Tibial nerve (tissue), 4 donors: ENCODE measurements at regions not wholly inside any gene's neighbourhood (a gene's known extent, or its start where the extent isn't known, plus 50 kb on each side); places are given as distances from the start of the nearest gene placed in this dataset.
"Not testable (repeated sequence)": the region's sequence is repeated elsewhere in the genome, so short reads cannot be mapped to it uniquely, and the experiment has no call there.

ENCODE experiments used
- DNase-seq, 2 donors: peaks; one replicate each; pipeline ENCODE4 v3.0.0-alpha.2; 2019; ENCODE audit warnings: low spot score in 2 of 2
- H3K27ac ChIP-seq, 4 donors: fragments of 200-600 bp; sonication (generic) in 3 of 4; one replicate each; pipeline ENCODE4 v1.5.1; 2017 to 2019; ENCODE audit warnings: mild to moderate bottlenecking in 1 of 4
- H3K27me3 ChIP-seq, 2 donors: fragments of 200-600 bp; sonication (generic) in 1 of 2; one replicate each; pipeline versions ENCODE4 v1.5.1 to v1.6.0; 2017 to 2019
- H3K36me3 ChIP-seq, 3 donors: fragments of 200-600 bp; sonication (generic); one replicate each; pipeline ENCODE4 v1.5.1; 2018 to 2019
- H3K4me1 ChIP-seq, 4 donors: fragments of 200-600 bp; sonication (generic) in 3 of 4; one replicate each; pipeline ENCODE4 v1.5.1; 2017 to 2019
- H3K4me3 ChIP-seq, 4 donors: fragments of 200-600 bp; sonication (generic) in 3 of 4; one replicate each; pipeline ENCODE4 v1.5.1; 2017 to 2019; ENCODE audit warnings: mild to moderate bottlenecking in 1 of 4, moderate library complexity in 1 of 4
- H3K9me3 ChIP-seq, 4 donors: fragments of 200-600 bp; sonication (generic) in 3 of 4; one replicate each; pipeline ENCODE4 v1.5.1; 2017 to 2019
- EP300 ChIP-seq, 2 donors: sonication (generic); formaldehyde crosslinking; IDR thresholded peaks; one replicate each; pipeline ENCODE4 v1.6.1; 2017; ENCODE audit warnings: antibody characterized with exemption in 2 of 2, mild to moderate bottlenecking in 1 of 2
- POLR2A ChIP-seq, 2 donors: fragments of 450-650 bp; IDR thresholded peaks; one replicate each; pipeline ENCODE4 v1.6.1; 2017; ENCODE audit warnings: antibody characterized with exemption in 2 of 2, mild to moderate bottlenecking in 2 of 2, moderate library complexity in 2 of 2
- WGBS, 2 donors: methylation state at CpG; one replicate each; pipeline ENCODE4 v1.1.5; 2018; 5-methylcytosine and 5-hydroxymethylcytosine counted together
- TF ChIP-seq, protein P1 (sequence below), 5 experiments: fragments of 200-600 bp in 3 of 5; fragments of 450-650 bp in 2 of 5; sonication (generic) in 3 of 5; IDR thresholded peaks; one replicate each; pipeline ENCODE4 v1.5.1; 2016 to 2019; ENCODE audit warnings: antibody characterized with exemption in 5 of 5, mild to moderate bottlenecking in 3 of 5, moderate library complexity in 2 of 5

DNA sequence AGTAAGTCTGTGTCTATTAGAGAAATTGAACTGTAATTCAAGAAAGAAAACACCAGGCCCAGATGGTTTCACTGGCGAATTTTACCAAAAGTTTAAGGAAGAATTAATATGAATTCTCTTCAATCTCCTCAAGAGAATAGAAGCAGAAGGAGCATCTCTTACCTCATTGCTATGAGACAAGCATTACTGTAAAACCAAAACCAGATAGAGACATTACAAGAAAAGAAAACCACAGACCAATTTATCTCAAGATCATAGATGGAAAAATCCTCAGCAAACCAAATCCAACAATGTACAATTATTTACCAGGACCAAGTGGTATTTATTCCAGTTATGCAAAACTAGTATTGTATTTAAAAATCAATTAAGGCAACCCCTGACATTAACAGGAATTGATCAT lies 160.6 kb downstream of the LIPI start:
- H3K36me3 ChIP-seq, result no peaks in the 10 kb centered on the region
- no peak overlapping the region for H3K27ac ChIP-seq
- no peak for DNase-seq
- H3K27me3 ChIP-seq, result no peaks in the 10 kb centered on the region
- H3K4me1 ChIP-seq, result no peaks in the 10 kb centered on the region
- TF ChIP-seq EP300 (IDR thresholded peaks at IDR 0.05) (no peak), POLR2A (IDR thresholded peaks at IDR 0.05) (no peak)
- TF ChIP-seq, protein P1, sequence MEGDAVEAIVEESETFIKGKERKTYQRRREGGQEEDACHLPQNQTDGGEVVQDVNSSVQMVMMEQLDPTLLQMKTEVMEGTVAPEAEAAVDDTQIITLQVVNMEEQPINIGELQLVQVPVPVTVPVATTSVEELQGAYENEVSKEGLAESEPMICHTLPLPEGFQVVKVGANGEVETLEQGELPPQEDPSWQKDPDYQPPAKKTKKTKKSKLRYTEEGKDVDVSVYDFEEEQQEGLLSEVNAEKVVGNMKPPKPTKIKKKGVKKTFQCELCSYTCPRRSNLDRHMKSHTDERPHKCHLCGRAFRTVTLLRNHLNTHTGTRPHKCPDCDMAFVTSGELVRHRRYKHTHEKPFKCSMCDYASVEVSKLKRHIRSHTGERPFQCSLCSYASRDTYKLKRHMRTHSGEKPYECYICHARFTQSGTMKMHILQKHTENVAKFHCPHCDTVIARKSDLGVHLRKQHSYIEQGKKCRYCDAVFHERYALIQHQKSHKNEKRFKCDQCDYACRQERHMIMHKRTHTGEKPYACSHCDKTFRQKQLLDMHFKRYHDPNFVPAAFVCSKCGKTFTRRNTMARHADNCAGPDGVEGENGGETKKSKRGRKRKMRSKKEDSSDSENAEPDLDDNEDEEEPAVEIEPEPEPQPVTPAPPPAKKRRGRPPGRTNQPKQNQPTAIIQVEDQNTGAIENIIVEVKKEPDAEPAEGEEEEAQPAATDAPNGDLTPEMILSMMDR (IDR thresholded peaks at IDR 0.05), result no peak
- 86 to 93% methylated on average over 1 of the region's 1 CpG for WGBS, 2 donors
- no peak overlapping the region for H3K4me3 ChIP-seq
- no peaks in the 10 kb centered on the region for H3K9me3 ChIP-seq

DNA sequence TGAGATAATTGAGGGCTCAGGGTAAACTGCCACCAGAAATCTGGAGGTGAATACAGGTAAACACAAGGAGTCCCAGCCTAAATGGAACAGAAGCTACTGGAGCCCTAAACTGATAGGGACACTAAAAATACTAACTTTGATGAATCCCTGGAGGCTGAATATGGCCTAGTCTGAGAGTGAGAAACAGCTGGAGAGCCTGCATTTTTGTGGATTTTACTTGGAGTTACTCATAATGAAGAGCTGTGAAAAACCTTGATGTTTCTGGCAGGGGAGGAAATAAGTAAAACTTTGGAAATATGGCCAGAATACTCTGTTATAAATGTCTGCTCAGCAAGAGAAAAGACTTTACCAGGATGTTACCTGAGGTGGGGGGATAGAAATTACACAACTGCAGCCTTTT lies 164.4 kb downstream of the LIPI start:
- H3K27me3 ChIP-seq, result no peaks in the 10 kb centered on the region
- no peak overlapping the region for H3K4me3 ChIP-seq
- H3K9me3 ChIP-seq, result no peaks in the 10 kb centered on the region
- no peaks in the 10 kb centered on the region for H3K36me3 ChIP-seq
- TF ChIP-seq POLR2A (IDR thresholded peaks at IDR 0.05), result no peak
- no peak for TF ChIP-seq EP300 (IDR thresholded peaks at IDR 0.05)
- TF ChIP-seq, protein P1 (IDR thresholded peaks at IDR 0.05), result no peak
- H3K27ac ChIP-seq, result no peak overlapping the region
- H3K4me1 ChIP-seq, result no peaks in the 10 kb centered on the region
- DNase-seq, result no peak

DNA sequence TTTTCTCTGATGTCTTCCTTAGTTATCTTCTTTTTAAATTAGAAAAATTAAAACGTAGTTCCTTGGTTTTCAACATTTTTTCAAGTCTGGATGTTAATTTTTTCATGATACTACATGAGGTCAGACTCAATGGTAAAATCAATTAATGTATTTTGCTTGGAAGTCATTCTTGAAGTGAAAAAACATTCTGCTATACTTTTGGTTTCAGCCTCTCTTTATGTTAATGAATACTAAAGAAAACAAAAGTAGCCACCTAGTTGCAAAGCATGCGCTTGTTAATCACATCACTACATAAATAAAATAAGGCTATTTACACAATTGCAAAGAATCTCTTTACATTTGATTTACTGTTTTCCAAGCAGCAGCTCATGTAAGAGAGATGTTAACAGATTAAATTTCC lies 170.4 kb downstream of the LIPI start:
- no peaks in the 10 kb centered on the region for H3K9me3 ChIP-seq
- no peaks in the 10 kb centered on the region for H3K36me3 ChIP-seq
- H3K4me3 ChIP-seq, result no peak overlapping the region
- no peak for TF ChIP-seq EP300 (IDR thresholded peaks at IDR 0.05)
- no peak for TF ChIP-seq POLR2A (IDR thresholded peaks at IDR 0.05)
- TF ChIP-seq, protein P1 (IDR thresholded peaks at IDR 0.05), result no peak
- no peaks in the 10 kb centered on the region for H3K4me1 ChIP-seq
- H3K27ac ChIP-seq, result no peak overlapping the region
- no peak for DNase-seq
- H3K27me3 ChIP-seq, result no peaks in the 10 kb centered on the region
- 90 to 92% methylated on average over 2 of the region's 2 CpGs for WGBS, 2 donors

DNA sequence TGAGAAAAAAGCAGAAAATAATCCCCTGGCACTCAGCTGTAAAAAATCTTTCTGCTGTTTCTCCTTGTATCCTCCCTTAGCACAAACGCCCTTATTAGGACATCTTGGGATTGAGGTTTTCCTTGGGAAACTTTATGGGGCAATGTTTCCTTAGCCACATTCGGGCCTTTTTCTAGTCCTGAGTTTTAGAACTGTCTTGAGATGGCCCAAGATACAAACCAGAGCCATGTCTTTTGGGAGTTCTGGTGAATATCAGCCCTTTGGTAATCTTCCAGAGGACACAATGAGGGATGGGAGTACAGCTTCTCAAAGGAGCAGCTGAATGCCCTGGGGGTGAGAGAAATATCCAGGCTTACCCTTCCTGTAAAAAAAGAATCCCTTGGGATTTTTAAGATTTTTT lies 182.1 kb downstream of the LIPI start:
- not testable (repeated sequence) for H3K9me3 ChIP-seq, H3K27me3 ChIP-seq, H3K27ac ChIP-seq, H3K36me3 ChIP-seq, H3K4me1 ChIP-seq, DNase-seq, H3K4me3 ChIP-seq
- WGBS, 2 donors, result 41 to 54% methylated on average over 2 of the region's 2 CpGs

DNA sequence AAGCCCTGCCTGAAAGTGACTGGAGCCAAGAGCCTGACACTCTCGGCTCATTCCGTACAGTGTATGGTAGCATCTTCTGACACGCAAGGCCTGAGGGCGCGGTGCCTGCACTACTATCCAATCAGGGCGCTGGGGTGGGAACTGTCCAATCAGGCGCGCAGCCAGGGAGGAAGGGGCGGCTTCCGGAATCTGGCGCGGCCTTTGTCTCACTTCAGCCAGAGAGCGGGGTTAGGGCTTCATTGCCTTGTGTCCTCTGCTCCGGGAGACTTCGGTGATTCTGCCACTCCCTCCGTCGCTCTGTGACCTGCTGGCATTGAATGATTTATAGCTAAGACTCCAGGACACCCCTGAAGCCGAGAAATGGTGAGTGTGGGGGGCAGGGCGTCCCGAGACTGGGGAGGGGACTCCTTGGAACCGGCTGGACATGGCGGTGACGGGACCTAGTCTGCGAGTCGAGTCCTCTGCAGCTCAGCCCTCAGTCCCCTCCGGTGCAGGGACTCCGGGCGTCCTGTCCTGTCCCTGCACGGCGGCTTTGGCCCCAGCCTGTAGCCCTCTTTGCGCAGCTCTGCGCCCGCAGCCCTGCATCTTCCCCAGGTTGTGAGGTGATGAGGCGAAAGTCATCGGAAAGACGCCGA lies 183.4 kb downstream of the LIPI start:
- H3K36me3 ChIP-seq, H3K9me3 ChIP-seq, H3K4me1 ChIP-seq, H3K27me3 ChIP-seq: not testable (repeated sequence)
- 1 to 2% methylated on average over 21 to 30 of the region's 37 CpGs for WGBS, 2 donors
- H3K27ac ChIP-seq, result peak overlapping the region in 3 of 4 donors; percentile 53 to 72 (median 65)
- H3K4me3 ChIP-seq, result peak overlapping the region; percentile 39 to 62 (median 50)
- peak; percentile 83 to 91 for DNase-seq

DNA sequence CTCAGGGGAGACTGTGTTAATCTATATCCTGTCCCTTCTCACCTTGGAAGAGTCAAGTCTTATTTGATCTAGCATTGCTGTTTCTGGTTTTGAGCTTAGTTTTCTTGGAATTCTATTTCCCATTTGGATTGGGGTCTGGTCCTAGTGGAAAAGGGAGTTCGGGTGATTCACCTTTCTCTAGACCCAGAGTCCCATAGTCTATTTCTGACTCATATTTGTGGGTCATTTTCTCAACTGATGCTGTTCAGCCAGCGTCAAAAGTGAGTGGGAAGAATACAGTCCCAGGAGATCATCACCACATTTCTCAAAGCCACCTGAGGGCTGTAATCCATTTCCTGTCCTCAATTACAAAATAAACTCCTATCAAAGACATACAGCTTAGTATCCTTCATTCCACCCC lies 190.6 kb downstream of the LIPI start:
- not testable (repeated sequence) for DNase-seq, H3K4me1 ChIP-seq, H3K27ac ChIP-seq, H3K9me3 ChIP-seq, H3K4me3 ChIP-seq, H3K36me3 ChIP-seq, H3K27me3 ChIP-seq
- WGBS, 2 donors, result 63% methylated on average over 2 of the region's 2 CpGs

DNA sequence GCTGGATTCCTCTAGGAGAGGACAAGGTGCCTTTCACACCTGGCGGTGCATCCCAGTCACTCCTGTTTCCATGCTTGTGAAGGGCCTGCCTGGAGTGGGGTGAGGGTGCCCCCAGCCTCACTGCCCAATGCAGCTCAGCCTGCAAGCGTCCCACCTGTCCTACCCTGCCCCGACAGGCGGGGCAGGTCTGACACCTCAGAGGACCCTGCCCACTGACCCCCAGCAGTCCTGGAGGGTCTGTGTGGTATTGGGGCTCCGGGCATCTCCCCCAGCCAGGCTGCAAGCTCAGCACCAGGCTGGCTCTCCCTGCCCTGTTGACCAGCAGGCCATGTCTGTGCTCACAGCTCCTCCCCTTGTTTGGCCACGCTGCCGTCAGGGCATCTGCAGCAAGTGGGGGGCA lies 194.9 kb downstream of the LIPI start:
- not testable (repeated sequence) for H3K4me3 ChIP-seq, H3K4me1 ChIP-seq, DNase-seq, H3K9me3 ChIP-seq, H3K27me3 ChIP-seq, H3K27ac ChIP-seq, H3K36me3 ChIP-seq
- WGBS, 2 donors, result 90% methylated on average over 2 to 3 of the region's 7 CpGs

DNA sequence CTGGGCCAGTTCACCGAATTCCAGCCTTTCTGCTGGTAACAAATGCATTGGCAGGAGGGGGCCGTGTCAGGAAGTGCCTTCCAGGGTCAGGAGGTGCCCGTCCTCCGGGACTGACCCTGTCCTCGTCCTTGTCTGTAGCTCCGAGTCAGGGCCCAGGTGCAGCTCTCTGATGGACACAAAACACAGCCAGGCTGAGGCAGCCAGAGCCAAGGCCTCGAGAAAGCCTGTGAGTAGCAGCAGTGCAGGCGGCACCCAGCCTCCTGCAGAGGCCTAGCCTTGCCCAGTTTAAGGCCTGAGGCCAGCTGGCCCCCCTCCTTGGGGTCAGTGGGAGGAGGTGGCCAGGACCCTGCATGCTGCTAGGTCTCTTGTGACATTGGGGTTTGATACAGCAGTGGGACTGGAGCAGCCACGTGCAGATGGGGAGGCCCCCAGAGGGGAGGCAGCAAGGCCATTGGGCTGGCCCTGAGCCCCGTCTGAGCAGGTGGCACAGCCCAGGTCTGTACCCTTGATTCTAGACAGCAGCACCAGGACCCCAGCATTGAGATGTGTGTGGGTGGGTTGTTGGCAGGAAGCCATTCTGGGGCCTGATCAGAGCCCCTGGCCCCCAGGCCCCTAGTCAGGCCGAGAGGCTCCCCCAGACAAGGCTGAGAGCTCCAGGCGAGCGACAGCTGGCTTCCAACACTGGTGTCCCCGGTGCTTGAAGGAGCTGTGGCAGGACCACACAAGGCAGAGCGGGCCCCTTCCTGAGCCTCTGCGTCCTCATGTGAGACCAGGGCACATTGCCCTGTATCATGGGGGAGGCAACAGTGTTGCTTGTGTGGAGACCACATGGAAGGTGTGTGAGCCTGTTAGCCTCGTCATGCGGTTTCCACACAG lies 196.9 kb downstream of the LIPI start:
- H3K4me3 ChIP-seq, H3K27me3 ChIP-seq: not testable (repeated sequence)
- 78 to 81% methylated on average over 6 to 15 of the region's 18 CpGs for WGBS, 2 donors

More for the DNA sequence above, 196.9 kb downstream of the LIPI start:
- DNase-seq, H3K36me3 ChIP-seq, H3K4me1 ChIP-seq, H3K9me3 ChIP-seq, H3K27ac ChIP-seq: not testable (repeated sequence)
